ENCODE measurements at regions not wholly inside any gene's neighbourhood (a gene's known extent, or its start where the extent isn't known, plus 50 kb on each side); places are given as distances from the start of the nearest gene placed in this dataset.

DNA sequence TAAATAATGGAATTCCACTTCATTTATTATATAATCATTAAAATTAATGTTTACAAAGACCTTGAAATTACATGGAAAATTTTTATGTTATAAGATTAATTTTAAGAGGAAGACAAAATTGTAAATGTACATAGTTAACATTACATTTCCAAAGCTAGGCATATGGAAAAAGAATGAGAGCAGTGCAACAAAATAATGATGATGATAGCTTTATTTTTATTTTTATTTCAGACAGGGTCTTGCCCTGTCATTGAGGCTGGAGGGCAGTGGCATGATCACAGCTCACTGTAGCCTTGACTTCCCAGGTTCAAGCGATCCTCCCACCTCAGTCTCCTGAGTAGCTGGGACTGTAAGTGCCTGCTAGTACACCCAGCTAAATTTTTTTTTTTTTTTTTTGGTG is 61.2 kb upstream of the ZCCHC2 start (continued):
- TF ChIP-seq ZNF114 (CRISPR knock-in tag; IDR thresholded peaks at IDR 0.05) (no peak), JUNB (IDR thresholded peaks at IDR 0.05; ENCODE audit: unreplicated experiment) (no peak), POLR2AphosphoS5 (IDR thresholded peaks at IDR 0.05; ENCODE audit: low read depth) (no peak), ZNF331 (CRISPR knock-in tag; IDR thresholded peaks at IDR 0.05; ENCODE audit: low read depth) (no peak), STAT1 (IDR thresholded peaks at IDR 0.05; ENCODE audit: unreplicated experiment) (no peak)
- TF ChIP-seq, protein P1, sequence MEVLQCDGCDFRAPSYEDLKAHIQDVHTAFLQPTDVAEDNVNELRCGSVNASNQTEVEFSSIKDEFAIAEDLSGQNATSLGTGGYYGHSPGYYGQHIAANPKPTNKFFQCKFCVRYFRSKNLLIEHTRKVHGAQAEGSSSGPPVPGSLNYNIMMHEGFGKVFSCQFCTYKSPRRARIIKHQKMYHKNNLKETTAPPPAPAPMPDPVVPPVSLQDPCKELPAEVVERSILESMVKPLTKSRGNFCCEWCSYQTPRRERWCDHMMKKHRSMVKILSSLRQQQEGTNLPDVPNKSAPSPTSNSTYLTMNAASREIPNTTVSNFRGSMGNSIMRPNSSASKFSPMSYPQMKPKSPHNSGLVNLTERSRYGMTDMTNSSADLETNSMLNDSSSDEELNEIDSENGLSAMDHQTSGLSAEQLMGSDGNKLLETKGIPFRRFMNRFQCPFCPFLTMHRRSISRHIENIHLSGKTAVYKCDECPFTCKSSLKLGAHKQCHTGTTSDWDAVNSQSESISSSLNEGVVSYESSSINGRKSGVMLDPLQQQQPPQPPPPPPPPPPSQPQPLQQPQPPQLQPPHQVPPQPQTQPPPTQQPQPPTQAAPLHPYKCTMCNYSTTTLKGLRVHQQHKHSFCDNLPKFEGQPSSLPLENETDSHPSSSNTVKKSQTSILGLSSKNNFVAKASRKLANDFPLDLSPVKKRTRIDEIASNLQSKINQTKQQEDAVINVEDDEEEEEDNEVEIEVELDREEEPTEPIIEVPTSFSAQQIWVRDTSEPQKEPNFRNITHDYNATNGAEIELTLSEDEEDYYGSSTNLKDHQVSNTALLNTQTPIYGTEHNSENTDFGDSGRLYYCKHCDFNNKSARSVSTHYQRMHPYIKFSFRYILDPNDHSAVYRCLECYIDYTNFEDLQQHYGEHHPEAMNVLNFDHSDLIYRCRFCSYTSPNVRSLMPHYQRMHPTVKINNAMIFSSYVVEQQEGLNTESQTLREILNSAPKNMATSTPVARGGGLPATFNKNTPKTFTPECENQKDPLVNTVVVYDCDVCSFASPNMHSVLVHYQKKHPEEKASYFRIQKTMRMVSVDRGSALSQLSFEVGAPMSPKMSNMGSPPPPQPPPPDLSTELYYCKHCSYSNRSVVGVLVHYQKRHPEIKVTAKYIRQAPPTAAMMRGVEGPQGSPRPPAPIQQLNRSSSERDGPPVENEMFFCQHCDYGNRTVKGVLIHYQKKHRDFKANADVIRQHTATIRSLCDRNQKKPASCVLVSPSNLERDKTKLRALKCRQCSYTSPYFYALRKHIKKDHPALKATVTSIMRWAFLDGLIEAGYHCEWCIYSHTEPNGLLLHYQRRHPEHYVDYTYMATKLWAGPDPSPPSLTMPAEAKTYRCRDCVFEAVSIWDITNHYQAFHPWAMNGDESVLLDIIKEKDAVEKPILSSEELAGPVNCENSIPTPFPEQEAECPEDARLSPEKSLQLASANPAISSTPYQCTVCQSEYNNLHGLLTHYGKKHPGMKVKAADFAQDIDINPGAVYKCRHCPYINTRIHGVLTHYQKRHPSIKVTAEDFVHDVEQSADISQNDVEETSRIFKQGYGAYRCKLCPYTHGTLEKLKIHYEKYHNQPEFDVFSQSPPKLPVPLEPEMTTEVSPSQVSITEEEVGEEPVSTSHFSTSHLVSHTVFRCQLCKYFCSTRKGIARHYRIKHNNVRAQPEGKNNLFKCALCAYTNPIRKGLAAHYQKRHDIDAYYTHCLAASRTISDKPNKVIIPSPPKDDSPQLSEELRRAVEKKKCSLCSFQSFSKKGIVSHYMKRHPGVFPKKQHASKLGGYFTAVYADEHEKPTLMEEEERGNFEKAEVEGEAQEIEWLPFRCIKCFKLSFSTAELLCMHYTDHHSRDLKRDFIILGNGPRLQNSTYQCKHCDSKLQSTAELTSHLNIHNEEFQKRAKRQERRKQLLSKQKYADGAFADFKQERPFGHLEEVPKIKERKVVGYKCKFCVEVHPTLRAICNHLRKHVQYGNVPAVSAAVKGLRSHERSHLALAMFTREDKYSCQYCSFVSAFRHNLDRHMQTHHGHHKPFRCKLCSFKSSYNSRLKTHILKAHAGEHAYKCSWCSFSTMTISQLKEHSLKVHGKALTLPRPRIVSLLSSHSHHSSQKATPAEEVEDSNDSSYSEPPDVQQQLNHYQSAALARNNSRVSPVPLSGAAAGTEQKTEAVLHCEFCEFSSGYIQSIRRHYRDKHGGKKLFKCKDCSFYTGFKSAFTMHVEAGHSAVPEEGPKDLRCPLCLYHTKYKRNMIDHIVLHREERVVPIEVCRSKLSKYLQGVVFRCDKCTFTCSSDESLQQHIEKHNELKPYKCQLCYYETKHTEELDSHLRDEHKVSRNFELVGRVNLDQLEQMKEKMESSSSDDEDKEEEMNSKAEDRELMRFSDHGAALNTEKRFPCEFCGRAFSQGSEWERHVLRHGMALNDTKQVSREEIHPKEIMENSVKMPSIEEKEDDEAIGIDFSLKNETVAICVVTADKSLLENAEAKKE (CRISPR knock-in tag; IDR thresholded peaks at IDR 0.05): no peak

DNA sequence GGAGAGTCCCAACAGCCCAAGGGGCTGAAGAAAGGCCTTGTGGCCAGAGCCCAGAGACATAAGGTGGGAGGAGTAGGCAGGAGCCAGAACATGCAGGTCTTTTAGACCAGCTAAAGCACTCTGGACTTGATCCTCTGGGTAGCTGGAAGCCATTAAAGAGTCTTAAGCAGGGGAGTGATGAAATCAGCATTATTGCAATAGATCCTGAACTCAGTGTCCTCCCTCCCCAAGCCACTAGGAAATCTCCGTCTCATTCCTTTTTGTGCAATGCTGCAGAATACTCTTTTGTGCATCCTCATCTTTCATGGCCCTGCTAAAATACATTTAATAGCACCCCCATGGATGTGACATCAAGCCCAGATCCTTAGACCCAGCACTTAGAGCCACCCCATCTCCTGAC is 58.6 kb upstream of the ZCCHC2 start:
- Mint-ChIP-seq H3K4me3 (no peak overlapping the region), H3K27ac (no peak overlapping the region), H3K27me3 (ENCODE audit: insufficient read depth, low read depth, poor library complexity) (no peaks in the 10 kb centered on the region), H3K9me3 (peaks cover 6% of the 10 kb centered on the region; the same call in 2 of the 3 replicates), H3K4me1 (no peaks in the 10 kb centered on the region; the same call in 2 of the 3 replicates), H3K36me3 (ENCODE audit: low read depth) (no peaks in the 10 kb centered on the region)
- Histone ChIP-seq H3K4me2 (no peak overlapping the region), H3K9me2 (ENCODE audit: insufficient read depth) (no peaks in the 10 kb centered on the region; the same call in 1 of the 2 replicates), H3K27me3 (ENCODE audit: insufficient read depth) (no peaks in the 10 kb centered on the region), H2AFZ (no peak overlapping the region), H3K79me2 (replicated peaks; ENCODE audit: insufficient read depth) (no peaks in the 10 kb centered on the region), H4K20me1 (replicated peaks; ENCODE audit: insufficient read depth) (no peaks in the 10 kb centered on the region), H3K27ac (ENCODE audit: low read depth) (no peak overlapping the region), H3K4me1 (ENCODE audit: insufficient read depth) (no peaks in the 10 kb centered on the region), H3K4me3 (no peak overlapping the region), H3K36me3 (ENCODE audit: insufficient read depth) (no peaks in the 10 kb centered on the region), H3F3A (replicated peaks; ENCODE audit: low read depth) (no peaks in the 10 kb centered on the region)
- ATAC-seq (no peak), DNase-seq (ENCODE audit: low spot score) (no peak)
- TF ChIP-seq, protein P2, sequence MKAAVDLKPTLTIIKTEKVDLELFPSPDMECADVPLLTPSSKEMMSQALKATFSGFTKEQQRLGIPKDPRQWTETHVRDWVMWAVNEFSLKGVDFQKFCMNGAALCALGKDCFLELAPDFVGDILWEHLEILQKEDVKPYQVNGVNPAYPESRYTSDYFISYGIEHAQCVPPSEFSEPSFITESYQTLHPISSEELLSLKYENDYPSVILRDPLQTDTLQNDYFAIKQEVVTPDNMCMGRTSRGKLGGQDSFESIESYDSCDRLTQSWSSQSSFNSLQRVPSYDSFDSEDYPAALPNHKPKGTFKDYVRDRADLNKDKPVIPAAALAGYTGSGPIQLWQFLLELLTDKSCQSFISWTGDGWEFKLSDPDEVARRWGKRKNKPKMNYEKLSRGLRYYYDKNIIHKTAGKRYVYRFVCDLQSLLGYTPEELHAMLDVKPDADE (IDR thresholded peaks at IDR 0.05): no peak
- TF ChIP-seq NANOG (IDR thresholded peaks at IDR 0.05; ENCODE audit: borderline replicate concordance): no peak
- TF ChIP-seq EZH2 (IDR thresholded peaks at IDR 0.05; ENCODE audit: low read depth, unreplicated experiment): no peak
- no peak for TF ChIP-seq STAT1 (IDR thresholded peaks at IDR 0.05; ENCODE audit: unreplicated experiment)
- TF ChIP-seq CREB1 (CRISPR knock-in tag; IDR thresholded peaks at IDR 0.05; ENCODE audit: low read depth): no peak
- TF ChIP-seq, protein P1 (CRISPR knock-in tag; IDR thresholded peaks at IDR 0.05): no peak
- TF ChIP-seq ZNF331 (CRISPR knock-in tag; IDR thresholded peaks at IDR 0.05; ENCODE audit: low read depth): no peak
